Osteocyte (in vitro differentiated cells): ENCODE measurements at regions not wholly inside any gene's neighbourhood (a gene's known extent, or its start where the extent isn't known, plus 50 kb on each side); places are given as distances from the start of the nearest gene placed in this dataset.

ENCODE experiments used
- DNase-seq: peaks from one replicate; pipeline ENCODE4 v3.0.0; 2021; ENCODE audit warnings: mixed read lengths; ENCODE audit not compliant: unreplicated experiment; ENCODE audit errors: extremely low spot score
- H3K27ac Mint-ChIP-seq: one replicate; pipeline ENCODE4 v1.8.0; 2021; ENCODE audit warnings: mild to moderate bottlenecking, mixed read lengths; ENCODE audit not compliant: unreplicated experiment
- H3K27me3 Mint-ChIP-seq: one replicate; pipeline ENCODE4 v1.8.0; 2021; ENCODE audit warnings: mixed read lengths; ENCODE audit not compliant: unreplicated experiment
- H3K36me3 Mint-ChIP-seq: one replicate; pipeline ENCODE4 v1.8.0; 2021; ENCODE audit warnings: mixed read lengths; ENCODE audit not compliant: unreplicated experiment
- H3K4me1 Mint-ChIP-seq: one replicate; pipeline ENCODE4 v1.8.0; 2021; ENCODE audit warnings: mixed read lengths; ENCODE audit not compliant: unreplicated experiment
- H3K4me3 Mint-ChIP-seq: one replicate; pipeline ENCODE4 v1.8.0; 2021; ENCODE audit warnings: mild to moderate bottlenecking, moderate library complexity, mixed read lengths; ENCODE audit not compliant: unreplicated experiment
- H3K9me3 Mint-ChIP-seq: one replicate; pipeline ENCODE4 v1.8.0; 2021; ENCODE audit warnings: mixed read lengths; ENCODE audit not compliant: unreplicated experiment
- CTCF ChIP-seq: fragments of 200-600 bp; sonication (generic); IDR thresholded peaks from 2 replicates; pipeline ENCODE4 v1.5.0; 2021; ENCODE audit warnings: antibody characterized with exemption, mild to moderate bottlenecking, moderate library complexity

- Mint-ChIP-seq H3K9me3 (no peaks in the 10 kb centered on the region), H3K27me3 (peaks cover 8% of the 10 kb centered on the region), H3K4me1 (no peaks in the 10 kb centered on the region), H3K4me3 (no peak overlapping the region), H3K36me3 (no peaks in the 10 kb centered on the region), H3K27ac (no peak overlapping the region)
- DNase-seq = peak; percentile 72
- no peak for TF ChIP-seq CTCF
Observed at GRCh38 chr7:25060487-25061055, 64.5 kb downstream of the CYCS start.

GRCh38 chr7:25059576-25059975 lies 65.5 kb downstream of the CYCS start:
- no peaks in the 10 kb centered on the region for H3K4me1 Mint-ChIP-seq
- no peaks in the 10 kb centered on the region for H3K9me3 Mint-ChIP-seq
- no peak for TF ChIP-seq CTCF
- no peaks in the 10 kb centered on the region for H3K36me3 Mint-ChIP-seq
- no peak overlapping the region for H3K27ac Mint-ChIP-seq
- no peak overlapping the region for H3K4me3 Mint-ChIP-seq
- DNase-seq = peak; percentile 71
- peaks cover 18% of the 10 kb centered on the region for H3K27me3 Mint-ChIP-seq

GRCh38 chr7:25056368-25056767 lies 68.7 kb downstream of the CYCS start:
- no peaks in the 10 kb centered on the region for H3K9me3 Mint-ChIP-seq
- H3K36me3 Mint-ChIP-seq = no peaks in the 10 kb centered on the region

GRCh38 chr7:25055520-25056220 lies 69.4 kb downstream of the CYCS start:
- H3K27ac Mint-ChIP-seq = no peak overlapping the region
- DNase-seq = no peak
- no peak for TF ChIP-seq CTCF
- peaks cover 24% of the 10 kb centered on the region for H3K27me3 Mint-ChIP-seq
- no peaks in the 10 kb centered on the region for H3K36me3 Mint-ChIP-seq
- no peaks in the 10 kb centered on the region for H3K4me1 Mint-ChIP-seq
- no peaks in the 10 kb centered on the region for H3K9me3 Mint-ChIP-seq
- no peak overlapping the region for H3K4me3 Mint-ChIP-seq

More at GRCh38 chr7:25056368-25056767, 68.7 kb downstream of the CYCS start:
- H3K4me1 Mint-ChIP-seq = no peaks in the 10 kb centered on the region
- no peak for TF ChIP-seq CTCF
- peaks cover 27% of the 10 kb centered on the region for H3K27me3 Mint-ChIP-seq
- DNase-seq = no peak
- H3K27ac Mint-ChIP-seq = no peak overlapping the region
- H3K4me3 Mint-ChIP-seq = no peak overlapping the region

- no peaks in the 10 kb centered on the region for H3K36me3 Mint-ChIP-seq
- DNase-seq = no peak
- H3K4me3 Mint-ChIP-seq = no peak overlapping the region
- H3K27ac Mint-ChIP-seq = no peak overlapping the region
- no peaks in the 10 kb centered on the region for H3K9me3 Mint-ChIP-seq
- H3K4me1 Mint-ChIP-seq = no peaks in the 10 kb centered on the region
- TF ChIP-seq CTCF = no peak
- H3K27me3 Mint-ChIP-seq = peaks cover 23% of the 10 kb centered on the region
Observed at GRCh38 chr7:25054819-25055519, 70.1 kb downstream of the CYCS start.
